Tibial nerve (tissue), 4 donors: ENCODE measurements at regions not wholly inside any gene's neighbourhood (a gene's known extent, or its start where the extent isn't known, plus 50 kb on each side); places are given as distances from the start of the nearest gene placed in this dataset.

Source experiments
- DNase-seq, 2 donors: peaks; one replicate each; pipeline ENCODE4 v3.0.0-alpha.2; 2019; ENCODE audit warnings: low spot score in 2 of 2
- H3K27ac ChIP-seq, 4 donors: fragments of 200-600 bp; sonication (generic) in 3 of 4; one replicate each; pipeline ENCODE4 v1.5.1; 2017 to 2019; ENCODE audit warnings: mild to moderate bottlenecking in 1 of 4
- H3K27me3 ChIP-seq, 2 donors: fragments of 200-600 bp; sonication (generic) in 1 of 2; one replicate each; pipeline versions ENCODE4 v1.5.1 to v1.6.0; 2017 to 2019
- H3K36me3 ChIP-seq, 3 donors: fragments of 200-600 bp; sonication (generic); one replicate each; pipeline ENCODE4 v1.5.1; 2018 to 2019
- H3K4me1 ChIP-seq, 4 donors: fragments of 200-600 bp; sonication (generic) in 3 of 4; one replicate each; pipeline ENCODE4 v1.5.1; 2017 to 2019
- H3K4me3 ChIP-seq, 4 donors: fragments of 200-600 bp; sonication (generic) in 3 of 4; one replicate each; pipeline ENCODE4 v1.5.1; 2017 to 2019; ENCODE audit warnings: mild to moderate bottlenecking in 1 of 4, moderate library complexity in 1 of 4
- H3K9me3 ChIP-seq, 4 donors: fragments of 200-600 bp; sonication (generic) in 3 of 4; one replicate each; pipeline ENCODE4 v1.5.1; 2017 to 2019
- CTCF ChIP-seq, 5 experiments: fragments of 200-600 bp in 3 of 5; fragments of 450-650 bp in 2 of 5; sonication (generic) in 3 of 5; IDR thresholded peaks; one replicate each; pipeline ENCODE4 v1.5.1; 2016 to 2019; ENCODE audit warnings: antibody characterized with exemption in 5 of 5, mild to moderate bottlenecking in 3 of 5, moderate library complexity in 2 of 5
- EP300 ChIP-seq, 2 donors: sonication (generic); formaldehyde crosslinking; IDR thresholded peaks; one replicate each; pipeline ENCODE4 v1.6.1; 2017; ENCODE audit warnings: antibody characterized with exemption in 2 of 2, mild to moderate bottlenecking in 1 of 2
- POLR2A ChIP-seq, 2 donors: fragments of 450-650 bp; IDR thresholded peaks; one replicate each; pipeline ENCODE4 v1.6.1; 2017; ENCODE audit warnings: antibody characterized with exemption in 2 of 2, mild to moderate bottlenecking in 2 of 2, moderate library complexity in 2 of 2
- WGBS, 2 donors: methylation state at CpG; one replicate each; pipeline ENCODE4 v1.1.5; 2018; 5-methylcytosine and 5-hydroxymethylcytosine counted together

GRCh38 chr7:116348346-116348745, 138.0 kb downstream of the TES start:
- no peak for TF ChIP-seq EP300 (IDR thresholded peaks at IDR 0.05)
- TF ChIP-seq CTCF (IDR thresholded peaks at IDR 0.05) = no peak
- TF ChIP-seq POLR2A (IDR thresholded peaks at IDR 0.05) = no peak
- WGBS, 2 donors = 40 to 45% methylated on average over 3 of the region's 3 CpGs
- no peak for DNase-seq

GRCh38 chr7:116351966-116352365, 141.6 kb downstream of the TES start:
- H3K4me1 ChIP-seq = peaks cover 0 to 33% (median 25%) of the 10 kb centered on the region in 4 donors
- no peaks in the 10 kb centered on the region for H3K9me3 ChIP-seq
- DNase-seq = no peak
- H3K27me3 ChIP-seq = no peaks in the 10 kb centered on the region
- no peak overlapping the region for H3K27ac ChIP-seq
- H3K36me3 ChIP-seq = no peaks in the 10 kb centered on the region
- H3K4me3 ChIP-seq = no peak overlapping the region
- WGBS, 2 donors = 93 to 95% methylated on average over 6 of the region's 6 CpGs
- no peak for TF ChIP-seq CTCF (IDR thresholded peaks at IDR 0.05)
- no peak for TF ChIP-seq POLR2A (IDR thresholded peaks at IDR 0.05)
- TF ChIP-seq EP300 (IDR thresholded peaks at IDR 0.05) = no peak

More at GRCh38 chr7:116348346-116348745, 138.0 kb downstream of the TES start:
- H3K4me1 ChIP-seq = no peaks in the 10 kb centered on the region
- no peak overlapping the region for H3K4me3 ChIP-seq
- no peak overlapping the region for H3K27ac ChIP-seq
- no peaks in the 10 kb centered on the region for H3K27me3 ChIP-seq
- H3K9me3 ChIP-seq = peaks cover 0 to 10% (median 4%) of the 10 kb centered on the region in 4 donors
- no peaks in the 10 kb centered on the region for H3K36me3 ChIP-seq

GRCh38 chr7:116353647-116354046, 143.3 kb downstream of the TES start:
- peak in 1 of 2 donors; percentile 20 for DNase-seq
- Histone ChIP-seq H3K9me3 (no peaks in the 10 kb centered on the region), H3K4me1 (peaks cover 0 to 43% (median 27%) of the 10 kb centered on the region in 4 donors), H3K4me3 (no peak overlapping the region), H3K27ac (peak overlapping the region in 3 of 4 donors; percentile 62 to 86 (median 76)), H3K36me3 (no peaks in the 10 kb centered on the region), H3K27me3 (no peaks in the 10 kb centered on the region)
- WGBS, 2 donors = 70 to 83% methylated on average over 2 of the region's 2 CpGs
- TF ChIP-seq CTCF (IDR thresholded peaks at IDR 0.05) (no peak), POLR2A (IDR thresholded peaks at IDR 0.05) (no peak)

- Histone ChIP-seq H3K4me1 (peaks cover 0 to 43% (median 27%) of the 10 kb centered on the region in 4 donors), H3K27ac (peak overlapping the region in 3 of 4 donors; percentile 62 to 86 (median 76)), H3K4me3 (no peak overlapping the region), H3K9me3 (no peaks in the 10 kb centered on the region), H3K27me3 (no peaks in the 10 kb centered on the region), H3K36me3 (no peaks in the 10 kb centered on the region)
- DNase-seq = peak in 1 of 2 donors; percentile 21
- TF ChIP-seq CTCF (IDR thresholded peaks at IDR 0.05) = peak in 1 of 5 experiments; percentile 21
- no peak for TF ChIP-seq EP300 (IDR thresholded peaks at IDR 0.05)
- no peak for TF ChIP-seq POLR2A (IDR thresholded peaks at IDR 0.05)
- 28 to 41% methylated on average over 6 of the region's 6 CpGs for WGBS, 2 donors
Observed at GRCh38 chr7:116354171-116354545, 143.8 kb downstream of the TES start.

- peak overlapping the region in 2 of 4 donors; percentile 3 to 20 for H3K4me3 ChIP-seq
- H3K9me3 ChIP-seq = no peaks in the 10 kb centered on the region
- peak in 1 of 2 donors; percentile 38 for DNase-seq
- 13 to 16% methylated on average over 10 of the region's 10 CpGs for WGBS, 2 donors
- no peaks in the 10 kb centered on the region for H3K36me3 ChIP-seq
- H3K27ac ChIP-seq = peak overlapping the region in 3 of 4 donors; percentile 62 to 86 (median 76)
- peaks cover 0 to 43% (median 27%) of the 10 kb centered on the region in 4 donors for H3K4me1 ChIP-seq
- no peaks in the 10 kb centered on the region for H3K27me3 ChIP-seq
- TF ChIP-seq CTCF (IDR thresholded peaks at IDR 0.05) = no peak
- TF ChIP-seq EP300 (IDR thresholded peaks at IDR 0.05) = peak in 1 of 2 donors; percentile 59
- no peak for TF ChIP-seq POLR2A (IDR thresholded peaks at IDR 0.05)
Observed at GRCh38 chr7:116354546-116355423, 144.4 kb downstream of the TES start.
